GM19324 (cell line): ENCODE measurements at regions not wholly inside any gene's neighbourhood (a gene's known extent, or its start where the extent isn't known, plus 50 kb on each side); places are given as distances from the start of the nearest gene placed in this dataset.

Source experiments
- ATAC-seq: cut with Tn5 transposase; IDR thresholded peaks from one replicate; pipeline ENCODE4 v1.9.1; 2021; ENCODE audit warnings: mild to moderate bottlenecking, moderate library complexity; ENCODE audit not compliant: unreplicated experiment, low FRiP score

GRCh38 chr17:55585629-55586028 is 74.4 kb upstream of the SMIM36 start:
- no peak for ATAC-seq

- ATAC-seq = no peak
Measured at GRCh38 chr17:55584861-55585260, 73.6 kb upstream of the SMIM36 start.

- no peak for ATAC-seq
Measured at GRCh38 chr17:55584055-55584685, 72.9 kb upstream of the SMIM36 start.

- no peak for ATAC-seq
Measured at GRCh38 chr17:55582897-55583296, 71.6 kb upstream of the SMIM36 start.

- ATAC-seq = no peak
Measured at GRCh38 chr17:55580596-55581133, 69.4 kb upstream of the SMIM36 start.

GRCh38 chr17:55577687-55578086 is 66.4 kb upstream of the SMIM36 start:
- ATAC-seq = no peak

- no peak for ATAC-seq
Measured at GRCh38 chr17:55576996-55577586, 65.8 kb upstream of the SMIM36 start.

- ATAC-seq = no peak
Measured at GRCh38 chr17:55576237-55576995, 65.2 kb upstream of the SMIM36 start.

GRCh38 chr17:55575058-55575636 is 63.9 kb upstream of the SMIM36 start:
- no peak for ATAC-seq

GRCh38 chr17:55572599-55572998 is 61.3 kb upstream of the SMIM36 start:
- ATAC-seq = no peak

GRCh38 chr17:55572139-55572538 is 60.9 kb upstream of the SMIM36 start:
- no peak for ATAC-seq

GRCh38 chr17:55571095-55571494 is 59.8 kb upstream of the SMIM36 start:
- ATAC-seq = no peak

GRCh38 chr17:55570391-55570790 is 59.1 kb upstream of the SMIM36 start:
- ATAC-seq = no peak

GRCh38 chr17:55567240-55568214 is 56.3 kb upstream of the SMIM36 start:
- no peak for ATAC-seq

GRCh38 chr17:55564081-55564480 is 52.8 kb upstream of the SMIM36 start:
- no peak for ATAC-seq

- no peak for ATAC-seq
Measured at GRCh38 chr17:55563363-55563762, 52.1 kb upstream of the SMIM36 start.

GRCh38 chr17:55561973-55562495 is 50.8 kb upstream of the SMIM36 start:
- ATAC-seq = no peak

- no peak for ATAC-seq
Measured at GRCh38 chr17:55561316-55561972, 50.2 kb upstream of the SMIM36 start.
